GM12878 (cell line): ENCODE measurements at regions not wholly inside any gene's neighbourhood (a gene's known extent, or its start where the extent isn't known, plus 50 kb on each side); places are given as distances from the start of the nearest gene placed in this dataset.

Source experiments
- ATAC-seq: fragments of 200-7000 bp; cut with Tn5 transposase; 3 replicates; pipeline ENCODE4 v1.9.1; 2020; ENCODE audit warnings: mild to moderate bottlenecking, moderate library complexity
- BruUV-seq: library from RNA; stranded (reverse); fragments of 400-500 nt; replicated peaks from 2 replicates; lab custom pipeline; 2021; lab: Mats Ljungman, UMichigan
- CTCF ChIA-PET: fragments of 300-600 bp; sonication (Branson Sonifier 250); formaldehyde crosslinking; extraction: SDS; loops from one replicate; lab custom pipeline; 2021; ENCODE audit warnings: inconsistent platforms; lab: Yijun Ruan, JAX
- POLR2A ChIA-PET: fragments of 350-600 bp; formaldehyde crosslinking; extraction: SDS; loops from one replicate; lab custom pipeline; 2021; ENCODE audit warnings: inconsistent platforms; lab: Charles Lee
- RAD21 ChIA-PET: fragments of 300-600 bp; sonication (Branson Sonifier 250); formaldehyde crosslinking; loops from one replicate; lab custom pipeline; 2023; ENCODE audit warnings: antibody characterized with exemption; ENCODE audit not compliant: unreplicated experiment; lab: Charles Lee
- SMC1A ChIA-PET: fragments of 300-600 bp; sonication (Branson Sonifier 250); formaldehyde crosslinking; loops from one replicate; lab custom pipeline; 2023; ENCODE audit not compliant: unreplicated experiment, uncharacterized antibody; lab: Charles Lee
- DNase-seq: peaks from one replicate; pipeline ENCODE4 v3.0.0-alpha.2; 2011; ENCODE audit warnings: low read depth, low spot score
- FAIRE-seq: peaks from 3 replicates; lab custom pipeline; 2011; peaks lifted over from hg19 to GRCh38; lab: Jason Lieb, UNC
- H2AFZ ChIP-seq: 2 replicates; pipeline ENCODE4 v1.6.0; 2011; ENCODE audit warnings: low read depth, low read length, control low read depth; ENCODE audit not compliant: control insufficient read depth
- H3K27ac ChIP-seq: 2 replicates; pipeline ENCODE4 v1.5.1; 2011; ENCODE audit warnings: control low read depth; ENCODE audit not compliant: control insufficient read depth, insufficient read depth
- H3K27me3 ChIP-seq, 2 experiments: replicated peaks in 1 of 2; 2 replicates each; pipeline versions ENCODE4 v1.6.0 to v1.6.1; 2011; ENCODE audit warnings: low read length in 1 of 2; ENCODE audit not compliant: control insufficient read depth in 2 of 2, insufficient read depth in 2 of 2
- H3K36me3 ChIP-seq, 2 experiments: 2 replicates each; pipeline ENCODE4 v1.5.1; 2011; ENCODE audit warnings: low read length in 1 of 2; ENCODE audit not compliant: control insufficient read depth in 2 of 2, insufficient read depth in 2 of 2
- H3K4me1 ChIP-seq: 2 replicates; pipeline ENCODE4 v1.6.1; 2011; ENCODE audit warnings: mild to moderate bottlenecking, low read length, moderate library complexity, mixed read lengths; ENCODE audit not compliant: control insufficient read depth, insufficient read depth
- H3K4me2 ChIP-seq: 2 replicates; pipeline ENCODE4 v1.6.0; 2011; ENCODE audit warnings: control low read depth; ENCODE audit not compliant: control insufficient read depth, insufficient read depth
- H3K4me3 ChIP-seq: fragments of 200-600 bp; sonication (generic); 2 replicates; pipeline ENCODE4 v1.5.1; 2016
- H3K79me2 ChIP-seq: 2 replicates; pipeline ENCODE4 v1.6.0; 2011; ENCODE audit warnings: low read length; ENCODE audit not compliant: control insufficient read depth, insufficient read depth
- H3K9ac ChIP-seq: 2 replicates; pipeline ENCODE4 v1.8.0; 2011; ENCODE audit warnings: low read length, control low read depth, mixed read lengths; ENCODE audit not compliant: control insufficient read depth, insufficient read depth
- H3K9me3 ChIP-seq: replicated peaks from 3 replicates; pipeline ENCODE4 v1.5.1; 2011; ENCODE audit warnings: mild to moderate bottlenecking, low read length; ENCODE audit not compliant: control insufficient read depth, insufficient read depth
- H4K20me1 ChIP-seq: 2 replicates; pipeline ENCODE4 v1.6.0; 2011; ENCODE audit not compliant: control insufficient read depth, insufficient read depth
- BACH1 ChIP-seq: fragments of 450-650 bp; IDR thresholded peaks from 2 replicates; pipeline ENCODE4 v1.6.1; 2017; ENCODE audit warnings: mild to moderate bottlenecking, borderline replicate concordance
- BMI1 ChIP-seq: fragments of 450-650 bp; IDR thresholded peaks from 2 replicates; pipeline ENCODE4 v1.6.1; 2016; ENCODE audit warnings: mild to moderate bottlenecking, moderate library complexity, borderline replicate concordance
- CHD2 ChIP-seq: IDR thresholded peaks from 2 replicates; pipeline ENCODE4 v1.6.1; 2011; ENCODE audit warnings: low read depth, low read length, improper control_type of control experiment, borderline replicate concordance
- IKZF1 ChIP-seq: fragments of 450-650 bp; conservative IDR thresholded peaks from 2 replicates; pipeline ENCODE4 v1.6.1; 2017; ENCODE audit warnings: antibody characterized with exemption, mild to moderate bottlenecking
- IKZF2 ChIP-seq, 2 experiments: fragments of 450-650 bp; IDR thresholded peaks; 2 replicates each; pipeline ENCODE4 v1.6.1; 2017; ENCODE audit warnings: mild to moderate bottlenecking in 2 of 2, moderate library complexity in 2 of 2
- LARP7 ChIP-seq: fragments of 450-650 bp; IDR thresholded peaks from 2 replicates; pipeline ENCODE4 v1.6.1; 2017; ENCODE audit warnings: mild to moderate bottlenecking
- NFYA ChIP-seq: IDR thresholded peaks from 2 replicates; pipeline ENCODE4 v1.6.1; 2011; ENCODE audit warnings: low read depth, mild to moderate bottlenecking, low read length, improper control_type of control experiment, borderline replicate concordance
- PAX5 ChIP-seq: IDR thresholded peaks from 2 replicates; pipeline ENCODE4 v1.6.1; 2011; ENCODE audit warnings: low read depth, low read length, borderline replicate concordance
- SIN3A ChIP-seq: IDR thresholded peaks from 2 replicates; pipeline ENCODE4 v1.6.1; 2012; ENCODE audit warnings: low read depth, low read length, improper control_type of control experiment
- WRNIP1 ChIP-seq: IDR thresholded peaks from 2 replicates; pipeline ENCODE4 v1.6.1; 2011; ENCODE audit warnings: low read depth, low read length, improper control_type of control experiment, borderline replicate concordance
- WGBS: methylation state at CpG from one replicate; pipeline ENCODE4 v1.1.6; 2016; ENCODE audit warnings: low lambda C conversion rate; ENCODE audit not compliant: insufficient replicate concordance, insufficient coverage; ENCODE audit errors: missing lambda C conversion rate; 5-methylcytosine and 5-hydroxymethylcytosine counted together
- in situ Hi-C: fragments of 300-500 bp; cut with MboI; formaldehyde crosslinking; loops from 9 replicates; pipeline ENCODE4 v1.14.3; 2018; ENCODE audit warnings: mixed read lengths
- intact Hi-C: fragments of 100-400 bp; cut with micrococcal nuclease; formaldehyde crosslinking; loops from one replicate; pipeline ENCODE4 v1.14.2; 2022; ENCODE audit not compliant: unreplicated experiment
- TF ChIP-seq, protein P1 (sequence below): fragments of 450-650 bp; formaldehyde crosslinking; IDR thresholded peaks from 2 replicates; pipeline ENCODE4 v1.5.0; 2022; ENCODE audit warnings: mild to moderate bottlenecking, missing genetic modification characterization
- TF ChIP-seq, protein P2 (sequence below): fragments of 450-650 bp; IDR thresholded peaks from 2 replicates; pipeline ENCODE4 v1.6.1; 2017; ENCODE audit warnings: antibody characterized with exemption, mild to moderate bottlenecking, moderate library complexity
- TF ChIP-seq, protein P3 (sequence below): fragments of 450-650 bp; formaldehyde crosslinking; IDR thresholded peaks from 2 replicates; pipeline ENCODE4 v1.4.0; 2020; ENCODE audit warnings: mild to moderate bottlenecking, moderate library complexity

DNA sequence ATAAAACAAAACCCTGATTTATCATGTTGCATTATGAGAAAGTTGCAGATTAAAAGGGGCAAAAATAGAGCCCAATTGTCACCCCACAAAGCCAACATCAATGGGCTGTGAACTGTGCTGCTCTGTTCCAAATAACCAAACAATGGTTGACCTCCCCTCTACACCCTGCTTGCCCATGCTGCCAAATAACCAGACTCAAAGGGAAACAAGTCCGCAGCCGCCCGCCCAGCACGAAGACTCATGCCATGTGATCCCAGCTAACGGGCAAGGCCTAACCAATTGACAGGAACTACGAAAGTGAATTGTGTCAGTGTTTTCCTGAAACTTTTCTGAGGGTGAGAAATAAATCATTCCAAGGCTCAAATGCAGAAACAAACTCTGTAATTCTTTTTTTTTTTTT is 97.9 kb upstream of the RIOK3 start (continued):
- TF ChIP-seq, protein P1, sequence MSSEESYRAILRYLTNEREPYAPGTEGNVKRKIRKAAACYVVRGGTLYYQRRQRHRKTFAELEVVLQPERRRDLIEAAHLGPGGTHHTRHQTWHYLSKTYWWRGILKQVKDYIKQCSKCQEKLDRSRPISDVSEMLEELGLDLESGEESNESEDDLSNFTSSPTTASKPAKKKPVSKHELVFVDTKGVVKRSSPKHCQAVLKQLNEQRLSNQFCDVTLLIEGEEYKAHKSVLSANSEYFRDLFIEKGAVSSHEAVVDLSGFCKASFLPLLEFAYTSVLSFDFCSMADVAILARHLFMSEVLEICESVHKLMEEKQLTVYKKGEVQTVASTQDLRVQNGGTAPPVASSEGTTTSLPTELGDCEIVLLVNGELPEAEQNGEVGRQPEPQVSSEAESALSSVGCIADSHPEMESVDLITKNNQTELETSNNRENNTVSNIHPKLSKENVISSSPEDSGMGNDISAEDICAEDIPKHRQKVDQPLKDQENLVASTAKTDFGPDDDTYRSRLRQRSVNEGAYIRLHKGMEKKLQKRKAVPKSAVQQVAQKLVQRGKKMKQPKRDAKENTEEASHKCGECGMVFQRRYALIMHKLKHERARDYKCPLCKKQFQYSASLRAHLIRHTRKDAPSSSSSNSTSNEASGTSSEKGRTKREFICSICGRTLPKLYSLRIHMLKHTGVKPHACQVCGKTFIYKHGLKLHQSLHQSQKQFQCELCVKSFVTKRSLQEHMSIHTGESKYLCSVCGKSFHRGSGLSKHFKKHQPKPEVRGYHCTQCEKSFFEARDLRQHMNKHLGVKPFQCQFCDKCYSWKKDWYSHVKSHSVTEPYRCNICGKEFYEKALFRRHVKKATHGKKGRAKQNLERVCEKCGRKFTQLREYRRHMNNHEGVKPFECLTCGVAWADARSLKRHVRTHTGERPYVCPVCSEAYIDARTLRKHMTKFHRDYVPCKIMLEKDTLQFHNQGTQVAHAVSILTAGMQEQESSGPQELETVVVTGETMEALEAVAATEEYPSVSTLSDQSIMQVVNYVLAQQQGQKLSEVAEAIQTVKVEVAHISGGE (CRISPR knock-in tag), result no peak

DNA sequence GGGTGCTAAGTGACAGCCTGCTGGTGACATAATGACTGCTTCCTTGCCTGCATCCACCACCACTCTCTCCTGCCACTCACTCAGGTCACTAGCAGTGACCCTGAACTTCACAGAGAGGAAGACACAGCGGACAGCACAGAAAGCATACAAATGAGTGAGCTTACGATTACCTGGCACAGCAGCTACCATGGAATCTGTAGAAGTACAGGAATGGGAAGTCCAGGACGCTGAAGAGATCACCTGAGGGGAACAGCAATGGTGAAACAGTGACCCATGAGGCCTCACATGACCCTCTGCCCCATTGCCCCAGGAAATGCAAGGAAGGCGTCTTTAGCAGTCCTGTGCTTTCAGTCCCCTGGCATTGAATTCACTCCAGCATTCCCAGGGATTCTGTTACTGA is 96.7 kb upstream of the RIOK3 start:
- FAIRE-seq (no peak), ATAC-seq (no peak), DNase-seq (no peak)
- RAD21 ChIA-PET, result interaction anchor here (1.5 to 5.9 kb wide), 4 partner anchors 114 to 224 kb away, joined by 4 to 105 read pairs (median 10); partner anchors contain the start of gene CABLES1
- SMC1A ChIA-PET, result interaction anchor here (1.0 to 7.4 kb wide), 3 partner anchors 10 to 223 kb away, joined by 4 to 78 read pairs (median 8); no protein-coding TSS in a partner anchor
- 93% methylated on average over 4 of the region's 4 CpGs for WGBS
- Histone ChIP-seq H4K20me1 (no peaks in the 10 kb centered on the region), H3K27ac (no peak overlapping the region), H3K4me3 (no peak overlapping the region), H2AFZ (no peak overlapping the region), H3K4me2 (no peak overlapping the region), H3K27me3 (no peaks in the 10 kb centered on the region), H3K9me3 (no peaks in the 10 kb centered on the region; the same call in 1 of the 3 replicates), H3K9ac (no peak overlapping the region), H3K79me2 (peaks cover 1% of the 10 kb centered on the region), H3K4me1 (peaks cover 21% of the 10 kb centered on the region), H3K36me3 (no peaks in the 10 kb centered on the region; a peak in 1 of 4 replicates)
- CTCF ChIA-PET, result interaction anchor here (1.1 kb wide), 1 partner anchor 225 kb away, joined by 3 read pairs; no protein-coding TSS in a partner anchor
- POLR2A ChIA-PET, result interaction anchor here (2.0 kb wide), 1 partner anchor 222 kb away, joined by 7 read pairs; no protein-coding TSS in a partner anchor
- in situ Hi-C loops, result loop anchor here (5.0 kb wide), 2 partner anchors 119 to 224 kb away; no protein-coding TSS in a partner anchor
- BruUV-seq, result no TSS peak
- intact Hi-C loops, result loop anchor here (1.0 to 5.0 kb wide), 3 partner anchors 49 to 559 kb away; no protein-coding TSS in a partner anchor
- TF ChIP-seq CHD2, result no peak
- TF ChIP-seq, protein P2, sequence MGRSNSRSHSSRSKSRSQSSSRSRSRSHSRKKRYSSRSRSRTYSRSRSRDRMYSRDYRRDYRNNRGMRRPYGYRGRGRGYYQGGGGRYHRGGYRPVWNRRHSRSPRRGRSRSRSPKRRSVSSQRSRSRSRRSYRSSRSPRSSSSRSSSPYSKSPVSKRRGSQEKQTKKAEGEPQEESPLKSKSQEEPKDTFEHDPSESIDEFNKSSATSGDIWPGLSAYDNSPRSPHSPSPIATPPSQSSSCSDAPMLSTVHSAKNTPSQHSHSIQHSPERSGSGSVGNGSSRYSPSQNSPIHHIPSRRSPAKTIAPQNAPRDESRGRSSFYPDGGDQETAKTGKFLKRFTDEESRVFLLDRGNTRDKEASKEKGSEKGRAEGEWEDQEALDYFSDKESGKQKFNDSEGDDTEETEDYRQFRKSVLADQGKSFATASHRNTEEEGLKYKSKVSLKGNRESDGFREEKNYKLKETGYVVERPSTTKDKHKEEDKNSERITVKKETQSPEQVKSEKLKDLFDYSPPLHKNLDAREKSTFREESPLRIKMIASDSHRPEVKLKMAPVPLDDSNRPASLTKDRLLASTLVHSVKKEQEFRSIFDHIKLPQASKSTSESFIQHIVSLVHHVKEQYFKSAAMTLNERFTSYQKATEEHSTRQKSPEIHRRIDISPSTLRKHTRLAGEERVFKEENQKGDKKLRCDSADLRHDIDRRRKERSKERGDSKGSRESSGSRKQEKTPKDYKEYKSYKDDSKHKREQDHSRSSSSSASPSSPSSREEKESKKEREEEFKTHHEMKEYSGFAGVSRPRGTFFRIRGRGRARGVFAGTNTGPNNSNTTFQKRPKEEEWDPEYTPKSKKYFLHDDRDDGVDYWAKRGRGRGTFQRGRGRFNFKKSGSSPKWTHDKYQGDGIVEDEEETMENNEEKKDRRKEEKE, result no peak
- no peak for TF ChIP-seq BACH1
- TF ChIP-seq, protein P3, sequence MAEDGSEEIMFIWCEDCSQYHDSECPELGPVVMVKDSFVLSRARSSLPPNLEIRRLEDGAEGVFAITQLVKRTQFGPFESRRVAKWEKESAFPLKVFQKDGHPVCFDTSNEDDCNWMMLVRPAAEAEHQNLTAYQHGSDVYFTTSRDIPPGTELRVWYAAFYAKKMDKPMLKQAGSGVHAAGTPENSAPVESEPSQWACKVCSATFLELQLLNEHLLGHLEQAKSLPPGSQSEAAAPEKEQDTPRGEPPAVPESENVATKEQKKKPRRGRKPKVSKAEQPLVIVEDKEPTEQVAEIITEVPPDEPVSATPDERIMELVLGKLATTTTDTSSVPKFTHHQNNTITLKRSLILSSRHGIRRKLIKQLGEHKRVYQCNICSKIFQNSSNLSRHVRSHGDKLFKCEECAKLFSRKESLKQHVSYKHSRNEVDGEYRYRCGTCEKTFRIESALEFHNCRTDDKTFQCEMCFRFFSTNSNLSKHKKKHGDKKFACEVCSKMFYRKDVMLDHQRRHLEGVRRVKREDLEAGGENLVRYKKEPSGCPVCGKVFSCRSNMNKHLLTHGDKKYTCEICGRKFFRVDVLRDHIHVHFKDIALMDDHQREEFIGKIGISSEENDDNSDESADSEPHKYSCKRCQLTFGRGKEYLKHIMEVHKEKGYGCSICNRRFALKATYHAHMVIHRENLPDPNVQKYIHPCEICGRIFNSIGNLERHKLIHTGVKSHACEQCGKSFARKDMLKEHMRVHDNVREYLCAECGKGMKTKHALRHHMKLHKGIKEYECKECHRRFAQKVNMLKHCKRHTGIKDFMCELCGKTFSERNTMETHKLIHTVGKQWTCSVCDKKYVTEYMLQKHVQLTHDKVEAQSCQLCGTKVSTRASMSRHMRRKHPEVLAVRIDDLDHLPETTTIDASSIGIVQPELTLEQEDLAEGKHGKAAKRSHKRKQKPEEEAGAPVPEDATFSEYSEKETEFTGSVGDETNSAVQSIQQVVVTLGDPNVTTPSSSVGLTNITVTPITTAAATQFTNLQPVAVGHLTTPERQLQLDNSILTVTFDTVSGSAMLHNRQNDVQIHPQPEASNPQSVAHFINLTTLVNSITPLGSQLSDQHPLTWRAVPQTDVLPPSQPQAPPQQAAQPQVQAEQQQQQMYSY (CRISPR knock-in tag), result no peak
- TF ChIP-seq IKZF2 (IDR thresholded peaks at IDR 0.05), result no peak
- TF ChIP-seq BMI1, result no peak
- TF ChIP-seq SIN3A, result no peak
- TF ChIP-seq PAX5, result no peak
- no peak for TF ChIP-seq WRNIP1
- TF ChIP-seq LARP7, result no peak
- no peak for TF ChIP-seq IKZF1
- no peak for TF ChIP-seq NFYA
